COR-L47 (cell line): ENCODE measurements at regions not wholly inside any gene's neighbourhood (a gene's known extent, or its start where the extent isn't known, plus 50 kb on each side); places are given as distances from the start of the nearest gene placed in this dataset.

Experiments
- DNase-seq: peaks from one replicate; lab custom pipeline; 2025; lab: John Stamatoyannopoulos, UW

- DNase-seq, result peak; percentile 76
These were observed 1548.4 kb upstream of the TMEFF2 start for GRCh38 chr2:193743089-193743488.

GRCh38 chr2:193738892-193739291 lies 1544.2 kb upstream of the TMEFF2 start:
- no peak for DNase-seq

- DNase-seq, result no peak
These were observed 1518.2 kb upstream of the TMEFF2 start for GRCh38 chr2:193712912-193713311.

GRCh38 chr2:193703411-193703810 lies 1508.7 kb upstream of the TMEFF2 start:
- DNase-seq, result no peak

GRCh38 chr2:193701484-193701883 lies 1506.8 kb upstream of the TMEFF2 start:
- no peak for DNase-seq

GRCh38 chr2:193695367-193695766 lies 1500.6 kb upstream of the TMEFF2 start:
- peak; percentile 57 for DNase-seq

- peak; percentile 88 for DNase-seq
These were observed 1499.0 kb upstream of the TMEFF2 start for GRCh38 chr2:193693758-193694157.

- DNase-seq, result no peak
These were observed 1495.8 kb upstream of the TMEFF2 start for GRCh38 chr2:193690572-193690971.

- DNase-seq, result no peak
These were observed 1492.5 kb upstream of the TMEFF2 start for GRCh38 chr2:193687195-193687594.

- no peak for DNase-seq
These were observed 1485.1 kb upstream of the TMEFF2 start for GRCh38 chr2:193679847-193680246.

- DNase-seq, result no peak
These were observed 1475.7 kb upstream of the TMEFF2 start for GRCh38 chr2:193670478-193670877.

- DNase-seq, result no peak
These were observed 1474.0 kb upstream of the TMEFF2 start for GRCh38 chr2:193668557-193669323.

- no peak for DNase-seq
These were observed 1433.2 kb upstream of the TMEFF2 start for GRCh38 chr2:193627927-193628272.

- DNase-seq, result no peak
These were observed 1432.6 kb upstream of the TMEFF2 start for GRCh38 chr2:193627187-193627926.

GRCh38 chr2:193608451-193608850 lies 1413.7 kb upstream of the TMEFF2 start:
- DNase-seq, result no peak

- no peak for DNase-seq
These were observed 1396.1 kb upstream of the TMEFF2 start for GRCh38 chr2:193590831-193591230.

- DNase-seq, result no peak
These were observed 1389.8 kb upstream of the TMEFF2 start for GRCh38 chr2:193584522-193584938.

GRCh38 chr2:193583638-193584400 lies 1389.1 kb upstream of the TMEFF2 start:
- DNase-seq, result peak; percentile 20

GRCh38 chr2:193581807-193582206 lies 1387.1 kb upstream of the TMEFF2 start:
- DNase-seq, result peak; percentile 64

GRCh38 chr2:193580176-193580950 lies 1385.6 kb upstream of the TMEFF2 start:
- DNase-seq, result no peak

GRCh38 chr2:193566886-193567285 lies 1372.2 kb upstream of the TMEFF2 start:
- peak; percentile 21 for DNase-seq

- DNase-seq, result no peak
These were observed 1371.5 kb upstream of the TMEFF2 start for GRCh38 chr2:193566276-193566675.
